ENCODE measurements at regions not wholly inside any gene's neighbourhood (a gene's known extent, or its start where the extent isn't known, plus 50 kb on each side); places are given as distances from the start of the nearest gene placed in this dataset.
"Not testable (repeated sequence)": the region's sequence is repeated elsewhere in the genome, so short reads cannot be mapped to it uniquely, and the experiment has no call there.

DNA sequence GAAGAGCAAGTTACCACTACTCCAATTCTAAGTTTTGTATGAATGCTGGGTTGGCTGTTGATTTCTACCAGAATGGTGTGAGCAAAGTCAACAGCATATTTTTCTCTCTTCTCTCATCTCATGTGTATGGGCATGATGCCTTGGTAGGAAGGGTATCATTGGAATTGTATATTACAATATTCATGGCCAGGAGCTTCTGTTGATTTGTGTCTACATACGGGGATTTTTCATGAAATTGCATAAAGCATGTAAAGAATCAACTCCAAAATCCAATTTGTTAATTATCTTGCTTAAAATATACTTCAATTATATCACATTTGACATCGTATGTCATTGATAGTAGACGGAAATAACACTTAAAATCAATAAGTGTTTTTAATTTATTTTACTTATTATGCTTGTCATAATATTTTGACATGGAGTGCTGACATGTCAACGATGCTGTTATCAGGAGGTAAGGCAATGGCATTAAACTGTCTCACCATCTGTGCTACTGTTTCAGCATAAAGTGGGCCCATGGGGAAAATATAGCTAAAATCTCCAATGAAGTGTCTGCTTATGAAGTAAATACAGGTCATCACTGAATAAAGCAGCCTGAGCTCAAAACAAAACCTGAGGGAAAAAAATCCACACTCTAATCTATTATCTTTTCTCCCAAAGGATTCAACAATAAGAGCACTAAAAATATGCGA lies 142.2 kb upstream of the NBPF11 start:
- Mint-ChIP-seq H3K4me3 (ENCODE audit: unreplicated experiment) (no peak overlapping the region), H3K27ac (ENCODE audit: unreplicated experiment) (no peak overlapping the region)

GRCh38 chr1:148293651-148294050 lies 141.6 kb upstream of the NBPF11 start:
- H3K4me3 Mint-ChIP-seq (ENCODE audit: unreplicated experiment), result no peak overlapping the region
- H3K36me3 Mint-ChIP-seq (ENCODE audit: low read depth, unreplicated experiment), result peaks cover 4% of the 10 kb centered on the region
- no peak overlapping the region for H3K27ac Mint-ChIP-seq (ENCODE audit: unreplicated experiment)
- no peaks in the 10 kb centered on the region for H3K9me3 Mint-ChIP-seq (ENCODE audit: unreplicated experiment)
- no peak for TF ChIP-seq CTCF (IDR thresholded peaks at IDR 0.05; ENCODE audit: unreplicated experiment)
- peaks cover 6% of the 10 kb centered on the region for H3K27me3 Mint-ChIP-seq (ENCODE audit: unreplicated experiment)
- no peak for DNase-seq (ENCODE audit: low spot score)
- H3K4me1 Mint-ChIP-seq (ENCODE audit: unreplicated experiment), result no peaks in the 10 kb centered on the region

More for the DNA sequence above, 142.2 kb upstream of the NBPF11 start:
- Mint-ChIP-seq H3K36me3 (ENCODE audit: low read depth, unreplicated experiment) (peaks cover 4% of the 10 kb centered on the region), H3K9me3 (ENCODE audit: unreplicated experiment) (no peaks in the 10 kb centered on the region), H3K4me1 (ENCODE audit: unreplicated experiment) (no peaks in the 10 kb centered on the region), H3K27me3 (ENCODE audit: unreplicated experiment) (peaks cover 6% of the 10 kb centered on the region)
- DNase-seq (ENCODE audit: low spot score), result no peak
- no peak for TF ChIP-seq CTCF (IDR thresholded peaks at IDR 0.05; ENCODE audit: unreplicated experiment)

GRCh38 chr1:148292915-148293314 lies 140.8 kb upstream of the NBPF11 start:
- Mint-ChIP-seq H3K27me3 (ENCODE audit: unreplicated experiment) (peaks cover 6% of the 10 kb centered on the region), H3K27ac (ENCODE audit: unreplicated experiment) (no peak overlapping the region), H3K9me3 (ENCODE audit: unreplicated experiment) (no peaks in the 10 kb centered on the region), H3K36me3 (ENCODE audit: low read depth, unreplicated experiment) (peaks cover 4% of the 10 kb centered on the region), H3K4me3 (ENCODE audit: unreplicated experiment) (no peak overlapping the region), H3K4me1 (ENCODE audit: unreplicated experiment) (no peaks in the 10 kb centered on the region)
- no peak for TF ChIP-seq CTCF (IDR thresholded peaks at IDR 0.05; ENCODE audit: unreplicated experiment)
- no peak for DNase-seq (ENCODE audit: low spot score)

DNA sequence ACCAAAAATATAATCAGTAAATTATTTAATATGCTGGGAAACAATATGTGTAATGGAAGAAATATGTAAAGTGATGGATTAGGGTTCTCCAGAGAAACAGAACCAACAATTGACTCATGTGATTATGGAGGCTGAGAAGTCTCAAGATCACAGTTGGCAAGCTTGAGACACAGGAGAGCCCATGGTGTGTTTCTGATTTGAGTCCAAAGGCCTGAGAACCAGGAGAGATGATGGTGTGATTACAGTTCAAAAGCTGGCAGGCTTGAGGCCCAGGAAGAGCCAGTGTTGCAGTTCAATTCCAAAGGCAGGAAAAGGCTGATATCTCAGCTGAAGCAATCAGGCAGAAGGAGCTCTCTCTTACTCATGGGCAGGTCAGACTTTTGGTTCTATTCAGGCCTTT lies 138.8 kb upstream of the NBPF11 start:
- H3K9me3 Mint-ChIP-seq (ENCODE audit: unreplicated experiment), result no peaks in the 10 kb centered on the region
- H3K27ac Mint-ChIP-seq (ENCODE audit: unreplicated experiment), result no peak overlapping the region
- H3K27me3 Mint-ChIP-seq (ENCODE audit: unreplicated experiment), result peaks cover 3% of the 10 kb centered on the region
- no peak for TF ChIP-seq CTCF (IDR thresholded peaks at IDR 0.05; ENCODE audit: unreplicated experiment)
- no peaks in the 10 kb centered on the region for H3K4me1 Mint-ChIP-seq (ENCODE audit: unreplicated experiment)
- H3K4me3 Mint-ChIP-seq (ENCODE audit: unreplicated experiment), result no peak overlapping the region
- no peak for DNase-seq (ENCODE audit: low spot score)
- H3K36me3 Mint-ChIP-seq (ENCODE audit: low read depth, unreplicated experiment), result no peaks in the 10 kb centered on the region

GRCh38 chr1:148289647-148290046 lies 137.6 kb upstream of the NBPF11 start:
- no peaks in the 10 kb centered on the region for H3K9me3 Mint-ChIP-seq (ENCODE audit: unreplicated experiment)
- DNase-seq (ENCODE audit: low spot score), result no peak
- no peak overlapping the region for H3K27ac Mint-ChIP-seq (ENCODE audit: unreplicated experiment)
- no peak for TF ChIP-seq CTCF (IDR thresholded peaks at IDR 0.05; ENCODE audit: unreplicated experiment)
- H3K4me3 Mint-ChIP-seq (ENCODE audit: unreplicated experiment), result no peak overlapping the region
- H3K36me3 Mint-ChIP-seq (ENCODE audit: low read depth, unreplicated experiment), result no peaks in the 10 kb centered on the region
- no peaks in the 10 kb centered on the region for H3K4me1 Mint-ChIP-seq (ENCODE audit: unreplicated experiment)
- peaks cover 3% of the 10 kb centered on the region for H3K27me3 Mint-ChIP-seq (ENCODE audit: unreplicated experiment)

DNA sequence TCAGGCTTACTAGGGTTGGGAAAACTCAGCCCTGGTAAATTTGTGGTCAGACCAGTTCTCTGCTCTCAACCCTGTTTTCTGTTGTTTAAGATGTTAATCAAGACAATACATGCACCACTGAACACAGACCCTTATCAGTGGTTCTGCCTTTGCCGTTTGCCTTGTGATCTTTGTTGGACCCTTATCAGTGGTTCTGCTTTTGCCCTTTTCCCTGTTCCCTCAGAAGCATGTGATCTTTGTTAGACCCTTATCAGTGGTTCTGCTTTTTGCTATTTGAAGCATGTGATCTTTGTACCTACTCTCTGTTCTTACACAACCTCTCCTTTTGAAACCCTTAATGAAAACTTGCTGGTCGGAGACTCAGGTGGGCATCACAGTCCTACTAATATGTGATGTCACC lies 133.9 kb upstream of the NBPF11 start:
- not testable (repeated sequence) for H3K27ac Mint-ChIP-seq (ENCODE audit: unreplicated experiment); H3K27me3 Mint-ChIP-seq (ENCODE audit: unreplicated experiment); H3K9me3 Mint-ChIP-seq (ENCODE audit: unreplicated experiment); H3K4me1 Mint-ChIP-seq (ENCODE audit: unreplicated experiment); DNase-seq (ENCODE audit: low spot score); H3K36me3 Mint-ChIP-seq (ENCODE audit: low read depth, unreplicated experiment)
- peak overlapping the region; percentile 27 for H3K4me3 Mint-ChIP-seq (ENCODE audit: unreplicated experiment)

DNA sequence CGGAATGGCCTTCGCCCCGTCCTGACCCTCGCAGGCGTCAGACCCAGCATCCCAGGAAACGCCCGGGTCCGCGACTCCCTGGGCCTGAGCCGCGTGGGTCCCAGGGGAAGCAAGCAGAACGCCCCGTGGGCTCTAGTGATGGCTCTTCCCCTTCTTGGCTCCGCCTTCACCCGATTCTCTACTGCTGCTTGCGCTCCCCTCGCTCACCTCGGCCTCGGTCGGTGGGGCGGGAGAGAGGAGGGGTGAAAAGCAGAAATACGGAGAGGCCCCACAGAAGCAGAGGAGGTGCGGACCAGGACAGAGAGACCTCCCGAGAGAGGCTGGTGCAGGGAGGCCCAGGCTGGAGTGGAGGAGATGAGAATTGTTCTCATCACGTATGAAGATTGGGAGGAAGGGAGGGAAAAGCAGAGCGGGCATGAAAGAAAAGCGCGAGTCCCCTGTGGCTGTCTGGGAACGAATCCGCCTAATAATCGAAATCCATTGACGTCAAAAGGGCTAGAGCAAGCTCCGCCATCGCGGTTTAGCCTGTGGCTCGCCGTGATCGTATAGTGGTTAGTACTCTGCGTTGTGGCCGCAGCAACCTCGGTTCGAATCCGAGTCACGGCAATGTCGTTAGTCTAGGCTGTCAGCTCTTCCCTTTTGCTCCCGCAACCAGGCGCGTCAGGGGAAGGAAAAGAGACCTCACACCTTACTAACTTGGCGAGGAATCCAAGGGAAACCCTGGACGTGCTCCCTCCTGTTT lies 128.9 kb upstream of the NBPF11 start:
- not testable (repeated sequence) for H3K27me3 Mint-ChIP-seq (ENCODE audit: unreplicated experiment); DNase-seq (ENCODE audit: low spot score); H3K27ac Mint-ChIP-seq (ENCODE audit: unreplicated experiment); H3K9me3 Mint-ChIP-seq (ENCODE audit: unreplicated experiment); H3K4me1 Mint-ChIP-seq (ENCODE audit: unreplicated experiment); H3K36me3 Mint-ChIP-seq (ENCODE audit: low read depth, unreplicated experiment); H3K4me3 Mint-ChIP-seq (ENCODE audit: unreplicated experiment)
